OCI-LY3 (cell line): ENCODE measurements at regions not wholly inside any gene's neighbourhood (a gene's known extent, or its start where the extent isn't known, plus 50 kb on each side); places are given as distances from the start of the nearest gene placed in this dataset.

Experiments used
- EZH2phosphoT487 ChIP-seq: fragments of 200-600 bp; shearing (Covaris generic); IDR thresholded peaks from 2 replicates; pipeline ENCODE4 v1.6.1; 2018; ENCODE audit warnings: antibody characterized with exemption, mixed run types, low read depth
- TF ChIP-seq, protein P1 (sequence below): fragments of 200-600, 300-600 bp; sonication (generic); IDR thresholded peaks from 2 replicates; pipeline ENCODE4 v1.5.1; 2014; ENCODE audit warnings: antibody characterized with exemption, low read length, low read depth

DNA sequence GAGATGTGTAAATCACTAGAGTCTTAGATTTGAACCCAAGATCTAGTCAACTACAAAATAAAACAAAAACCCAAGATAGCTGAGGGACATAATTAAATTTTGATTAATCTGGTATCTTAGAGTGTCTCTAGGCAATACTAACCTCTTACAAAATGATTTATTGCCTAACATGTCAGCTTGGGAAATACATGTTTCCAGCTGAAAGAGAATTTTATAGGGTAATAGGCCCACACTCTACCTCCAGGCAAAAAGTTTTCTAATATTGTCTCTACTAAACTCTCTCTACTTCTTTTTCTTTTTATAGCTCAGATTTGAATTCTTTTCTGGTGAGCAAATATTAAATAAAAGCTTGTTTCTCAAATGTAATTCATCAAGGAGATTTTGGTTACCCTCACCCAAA lies 263.2 kb downstream of the IL15 start:
- TF ChIP-seq, protein P1, sequence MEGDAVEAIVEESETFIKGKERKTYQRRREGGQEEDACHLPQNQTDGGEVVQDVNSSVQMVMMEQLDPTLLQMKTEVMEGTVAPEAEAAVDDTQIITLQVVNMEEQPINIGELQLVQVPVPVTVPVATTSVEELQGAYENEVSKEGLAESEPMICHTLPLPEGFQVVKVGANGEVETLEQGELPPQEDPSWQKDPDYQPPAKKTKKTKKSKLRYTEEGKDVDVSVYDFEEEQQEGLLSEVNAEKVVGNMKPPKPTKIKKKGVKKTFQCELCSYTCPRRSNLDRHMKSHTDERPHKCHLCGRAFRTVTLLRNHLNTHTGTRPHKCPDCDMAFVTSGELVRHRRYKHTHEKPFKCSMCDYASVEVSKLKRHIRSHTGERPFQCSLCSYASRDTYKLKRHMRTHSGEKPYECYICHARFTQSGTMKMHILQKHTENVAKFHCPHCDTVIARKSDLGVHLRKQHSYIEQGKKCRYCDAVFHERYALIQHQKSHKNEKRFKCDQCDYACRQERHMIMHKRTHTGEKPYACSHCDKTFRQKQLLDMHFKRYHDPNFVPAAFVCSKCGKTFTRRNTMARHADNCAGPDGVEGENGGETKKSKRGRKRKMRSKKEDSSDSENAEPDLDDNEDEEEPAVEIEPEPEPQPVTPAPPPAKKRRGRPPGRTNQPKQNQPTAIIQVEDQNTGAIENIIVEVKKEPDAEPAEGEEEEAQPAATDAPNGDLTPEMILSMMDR = no peak
- TF ChIP-seq EZH2phosphoT487 = no peak
